CD14-positive monocyte (primary cell): ENCODE measurements at regions not wholly inside any gene's neighbourhood (a gene's known extent, or its start where the extent isn't known, plus 50 kb on each side); places are given as distances from the start of the nearest gene placed in this dataset.

Experiments
- DNase-seq, 3 donors: peaks; one replicate each; pipeline ENCODE4 v3.0.0-alpha.2; 2011 to 2022
- H2AFZ ChIP-seq: 2 replicates; pipeline ENCODE4 v1.6.0; 2012; ENCODE audit warnings: mild to moderate bottlenecking, low read depth, low read length, inconsistent platforms; ENCODE audit not compliant: insufficient read depth, poor library complexity, severe bottlenecking
- H3K27ac ChIP-seq, 2 donors: 1 replicate in 1 of 2; 2 replicates in 1 of 2; pipeline ENCODE4 v1.5.1; 2012 to 2013; ENCODE audit warnings: low read length in 2 of 2, control low read depth in 1 of 2, inconsistent platforms in 1 of 2, low read depth in 1 of 2, mild to moderate bottlenecking in 1 of 2
- H3K27me3 ChIP-seq, 2 donors: one replicate each; pipeline versions ENCODE4 v1.6.0 to v1.6.1; 2011 to 2013; ENCODE audit warnings: low read length in 2 of 2; ENCODE audit not compliant: control insufficient read depth in 2 of 2, insufficient read depth in 2 of 2
- H3K36me3 ChIP-seq, 2 donors: replicated peaks in 1 of 2; 1 replicate in 1 of 2; 2 replicates in 1 of 2; pipeline versions ENCODE4 v1.5.1 to v1.6.1; 2012 to 2013; ENCODE audit warnings: low read length in 2 of 2, control low read depth in 1 of 2, inconsistent platforms in 1 of 2, mild to moderate bottlenecking in 1 of 2; ENCODE audit not compliant: insufficient read depth in 2 of 2, control insufficient read depth in 1 of 2
- H3K4me1 ChIP-seq, 2 donors: 1 replicate in 1 of 2; 2 replicates in 1 of 2; pipeline versions ENCODE4 v1.5.1 to v1.6.1; 2012 to 2013; ENCODE audit warnings: low read length in 2 of 2, control low read depth in 1 of 2, inconsistent platforms in 1 of 2, mild to moderate bottlenecking in 1 of 2, moderate library complexity in 1 of 2; ENCODE audit not compliant: insufficient read depth in 2 of 2, control insufficient read depth in 1 of 2
- H3K4me2 ChIP-seq: replicated peaks from 2 replicates; pipeline ENCODE3; 2012; ENCODE audit warnings: low read length, moderate library complexity, mild to moderate bottlenecking; ENCODE audit not compliant: poor library complexity, severe bottlenecking; ENCODE audit errors: extremely low read depth
- H3K4me3 ChIP-seq, 3 experiments: fragments of 200-600 bp in 1 of 3; sonication (generic) in 1 of 3; replicated peaks in 1 of 3; 1 replicate in 2 of 3; 2 replicates in 1 of 3; pipeline ENCODE4 v1.5.1; 2011 to 2013; ENCODE audit warnings: low read length in 3 of 3, mild to moderate bottlenecking in 3 of 3, control low read depth in 2 of 3, low read depth in 2 of 3, inconsistent platforms in 1 of 3, moderate library complexity in 1 of 3
- H3K79me2 ChIP-seq: 2 replicates; pipeline ENCODE4 v1.6.0; 2012; ENCODE audit warnings: mild to moderate bottlenecking, control low read depth, inconsistent platforms, low read length, moderate library complexity; ENCODE audit not compliant: insufficient read depth
- H3K9ac ChIP-seq: 2 replicates; pipeline ENCODE4 v1.6.0; 2017; ENCODE audit warnings: low read length, mild to moderate bottlenecking; ENCODE audit not compliant: insufficient read depth, poor library complexity, severe bottlenecking
- H3K9me3 ChIP-seq, 2 donors: replicated peaks in 1 of 2; 1 replicate in 1 of 2; 2 replicates in 1 of 2; pipeline versions ENCODE4 v1.5.1 to v1.6.1; 2012 to 2013; ENCODE audit warnings: low read length in 2 of 2, control low read depth in 1 of 2; ENCODE audit not compliant: control insufficient read depth in 1 of 2, insufficient read depth in 1 of 2
- H4K20me1 ChIP-seq: 2 replicates; pipeline ENCODE4 v1.6.0; 2012; ENCODE audit warnings: mild to moderate bottlenecking, low read length, control low read depth, moderate library complexity; ENCODE audit not compliant: insufficient read depth
- H3K27ac Mint-ChIP-seq, 7 donors: one replicate each; pipeline ENCODE4 v1.8.0; 2020; ENCODE audit warnings: mild to moderate bottlenecking in 7 of 7, mixed read lengths in 7 of 7, moderate library complexity in 6 of 7, inconsistent platforms in 2 of 7
- H3K27me3 Mint-ChIP-seq, 3 donors: one replicate each; pipeline ENCODE4 v1.8.0; 2021 to 2022; ENCODE audit warnings: low read depth in 3 of 3, mild to moderate bottlenecking in 3 of 3, mixed read lengths in 3 of 3, moderate library complexity in 3 of 3, inconsistent platforms in 1 of 3
- H3K36me3 Mint-ChIP-seq, 2 donors: one replicate each; pipeline ENCODE4 v1.8.0; 2020; ENCODE audit warnings: mixed read lengths in 2 of 2, inconsistent platforms in 1 of 2, mild to moderate bottlenecking in 1 of 2
- H3K4me1 Mint-ChIP-seq: one replicate; pipeline ENCODE4 v1.8.0; 2020; ENCODE audit warnings: mild to moderate bottlenecking, mixed read lengths
- H3K4me3 Mint-ChIP-seq, 2 donors: one replicate each; pipeline ENCODE4 v1.8.0; 2020; ENCODE audit warnings: mild to moderate bottlenecking in 2 of 2, mixed read lengths in 2 of 2, moderate library complexity in 1 of 2
- H3K9me3 Mint-ChIP-seq, 7 donors: one replicate each; pipeline ENCODE4 v1.8.0; 2020 to 2022; ENCODE audit warnings: mixed read lengths in 7 of 7, mild to moderate bottlenecking in 6 of 7, moderate library complexity in 6 of 7, inconsistent platforms in 2 of 7
- CTCF ChIP-seq: fragments of 200-600 bp; IDR thresholded peaks from one replicate; pipeline ENCODE4 v1.8.0; 2022; ENCODE audit warnings: antibody characterized with exemption, mild to moderate bottlenecking
- WGBS: methylation state at CpG from one replicate; pipeline ENCODE4 v1.1.5; 2013; ENCODE audit warnings: missing lambda C conversion rate; ENCODE audit not compliant: insufficient coverage; 5-methylcytosine and 5-hydroxymethylcytosine counted together
- intact Hi-C, 2 donors: fragments of 100-400 bp; cut with micrococcal nuclease; formaldehyde crosslinking; loops; one replicate each; pipeline versions ENCODE4 v1.15.0 to v1.15.1; 2023

- Histone ChIP-seq H3K9me3 (no peaks in the 10 kb centered on the region), H3K4me3 (no peak overlapping the region), H3K79me2 (no peaks in the 10 kb centered on the region), H3K4me1 (no peaks in the 10 kb centered on the region), H2AFZ (no peak overlapping the region), H3K4me2 (no peak overlapping the region), H4K20me1 (peaks cover 3% of the 10 kb centered on the region), H3K9ac (no peak overlapping the region), H3K27ac (no peak overlapping the region), H3K27me3 (no peaks in the 10 kb centered on the region), H3K36me3 (no peaks in the 10 kb centered on the region)
- no peaks in the 10 kb centered on the region for H3K36me3 Mint-ChIP-seq
- intact Hi-C loops = no loop called here
- peaks cover 2 to 6% (median 3%) of the 10 kb centered on the region in 3 donors for H3K27me3 Mint-ChIP-seq
- H3K27ac Mint-ChIP-seq = no peak overlapping the region
- no peak for TF ChIP-seq CTCF
- no peak overlapping the region for H3K4me3 Mint-ChIP-seq
- WGBS = 96% methylated on average over 5 of the region's 7 CpGs
- H3K9me3 Mint-ChIP-seq = no peaks in the 10 kb centered on the region
- no peaks in the 10 kb centered on the region for H3K4me1 Mint-ChIP-seq
- DNase-seq = no peak
Measured at GRCh38 chr1:232551386-232551785, 78.5 kb downstream of the SIPA1L2 start.

GRCh38 chr1:232550007-232550406 lies 79.9 kb downstream of the SIPA1L2 start:
- Histone ChIP-seq H4K20me1 (no peaks in the 10 kb centered on the region), H3K9me3 (no peaks in the 10 kb centered on the region), H2AFZ (no peak overlapping the region), H3K27ac (no peak overlapping the region), H3K9ac (no peak overlapping the region), H3K4me3 (no peak overlapping the region), H3K4me1 (no peaks in the 10 kb centered on the region), H3K79me2 (no peaks in the 10 kb centered on the region), H3K4me2 (no peak overlapping the region), H3K36me3 (no peaks in the 10 kb centered on the region), H3K27me3 (no peaks in the 10 kb centered on the region)
- no peaks in the 10 kb centered on the region for H3K36me3 Mint-ChIP-seq
- no peaks in the 10 kb centered on the region for H3K9me3 Mint-ChIP-seq
- H3K27ac Mint-ChIP-seq = no peak overlapping the region
- H3K4me3 Mint-ChIP-seq = no peak overlapping the region
- no peak for DNase-seq
- intact Hi-C loops = no loop called here
- TF ChIP-seq CTCF = no peak
- H3K27me3 Mint-ChIP-seq = peaks cover 2 to 4% (median 3%) of the 10 kb centered on the region in 3 donors
- no peaks in the 10 kb centered on the region for H3K4me1 Mint-ChIP-seq
- 83% methylated on average over 1 of the region's 2 CpGs for WGBS
